Activated naive CD8-positive, alpha-beta T cell treated with anti-CD3 and anti-CD28 coated beads, Interleukin-2, amount 50 U/mL, for 24 hours (primary cell): ENCODE measurements at regions not wholly inside any gene's neighbourhood (a gene's known extent, or its start where the extent isn't known, plus 50 kb on each side); places are given as distances from the start of the nearest gene placed in this dataset.

ENCODE experiments used
- ATAC-seq: fragments of 150-1000 bp; cut with Tn5 transposase; one replicate; pipeline ENCODE4 v1.10.0; 2021
- DNase-seq: peaks from one replicate; pipeline ENCODE4 v3.0.0; 2021
- H3K27ac Mint-ChIP-seq: one replicate; pipeline ENCODE4 v1.8.0; 2021; ENCODE audit warnings: mild to moderate bottlenecking, mixed read lengths
- H3K27me3 Mint-ChIP-seq: one replicate; pipeline ENCODE4 v1.8.0; 2021; ENCODE audit warnings: mixed read lengths
- H3K36me3 Mint-ChIP-seq: one replicate; pipeline ENCODE4 v1.8.0; 2021; ENCODE audit warnings: low read depth, mixed read lengths
- H3K4me1 Mint-ChIP-seq: one replicate; pipeline ENCODE4 v1.8.0; 2021; ENCODE audit warnings: mixed read lengths
- H3K4me3 Mint-ChIP-seq: one replicate; pipeline ENCODE4 v1.8.0; 2021; ENCODE audit warnings: mild to moderate bottlenecking, moderate library complexity, mixed read lengths
- H3K9me3 Mint-ChIP-seq: one replicate; pipeline ENCODE4 v1.8.0; 2021; ENCODE audit warnings: mixed read lengths

GRCh38 chr12:93186131-93186530 lies 191.6 kb upstream of the NUDT4 start:
- no peak for DNase-seq

GRCh38 chr12:93186621-93187020 lies 191.1 kb upstream of the NUDT4 start:
- Mint-ChIP-seq H3K9me3 (no peaks in the 10 kb centered on the region), H3K27me3 (no peaks in the 10 kb centered on the region), H3K4me3 (no peak overlapping the region), H3K27ac (peak overlapping the region; percentile 18), H3K36me3 (peaks cover 3% of the 10 kb centered on the region), H3K4me1 (peaks cover 29% of the 10 kb centered on the region)
- DNase-seq (no peak), ATAC-seq (no peak)

More at GRCh38 chr12:93186131-93186530, 191.6 kb upstream of the NUDT4 start:
- no peak overlapping the region for H3K4me3 Mint-ChIP-seq
- peaks cover 3% of the 10 kb centered on the region for H3K36me3 Mint-ChIP-seq
- peaks cover 32% of the 10 kb centered on the region for H3K4me1 Mint-ChIP-seq
- peak overlapping the region; percentile 18 for H3K27ac Mint-ChIP-seq
- no peaks in the 10 kb centered on the region for H3K9me3 Mint-ChIP-seq
- H3K27me3 Mint-ChIP-seq, result no peaks in the 10 kb centered on the region
- ATAC-seq, result peak; percentile 85

- peaks cover 13% of the 10 kb centered on the region for H3K9me3 Mint-ChIP-seq
- H3K27ac Mint-ChIP-seq, result no peak overlapping the region
- ATAC-seq (no peak), DNase-seq (no peak)
- H3K27me3 Mint-ChIP-seq, result no peaks in the 10 kb centered on the region
- no peak overlapping the region for H3K4me3 Mint-ChIP-seq
- peaks cover 4% of the 10 kb centered on the region for H3K4me1 Mint-ChIP-seq
- H3K36me3 Mint-ChIP-seq, result peaks cover 3% of the 10 kb centered on the region
Measured at GRCh38 chr12:93191423-93191822, 186.3 kb upstream of the NUDT4 start.

GRCh38 chr12:93191956-93192355 lies 185.8 kb upstream of the NUDT4 start:
- ATAC-seq (no peak), DNase-seq (no peak)
- Mint-ChIP-seq H3K27ac (no peak overlapping the region), H3K4me3 (no peak overlapping the region), H3K9me3 (peaks cover 13% of the 10 kb centered on the region), H3K4me1 (no peaks in the 10 kb centered on the region), H3K36me3 (peaks cover 3% of the 10 kb centered on the region), H3K27me3 (no peaks in the 10 kb centered on the region)

GRCh38 chr12:93192878-93193277 lies 184.8 kb upstream of the NUDT4 start:
- ATAC-seq, result no peak
- DNase-seq, result no peak
- Mint-ChIP-seq H3K36me3 (peaks cover 3% of the 10 kb centered on the region), H3K9me3 (peaks cover 13% of the 10 kb centered on the region), H3K27me3 (no peaks in the 10 kb centered on the region), H3K4me1 (no peaks in the 10 kb centered on the region), H3K27ac (no peak overlapping the region), H3K4me3 (no peak overlapping the region)

- ATAC-seq (no peak), DNase-seq (no peak)
- Mint-ChIP-seq H3K36me3 (peaks cover 3% of the 10 kb centered on the region), H3K27me3 (peaks cover 5% of the 10 kb centered on the region), H3K4me1 (peaks cover 5% of the 10 kb centered on the region), H3K9me3 (peaks cover 13% of the 10 kb centered on the region), H3K27ac (no peak overlapping the region), H3K4me3 (no peak overlapping the region)
Measured at GRCh38 chr12:93195511-93195910, 182.2 kb upstream of the NUDT4 start.

- peaks cover 8% of the 10 kb centered on the region for H3K27me3 Mint-ChIP-seq
- no peak overlapping the region for H3K4me3 Mint-ChIP-seq
- H3K36me3 Mint-ChIP-seq, result peaks cover 3% of the 10 kb centered on the region
- H3K27ac Mint-ChIP-seq, result no peak overlapping the region
- H3K9me3 Mint-ChIP-seq, result peaks cover 13% of the 10 kb centered on the region
- no peak for DNase-seq
- ATAC-seq, result no peak
- peaks cover 8% of the 10 kb centered on the region for H3K4me1 Mint-ChIP-seq
Measured at GRCh38 chr12:93197067-93197593, 180.6 kb upstream of the NUDT4 start.

GRCh38 chr12:93198086-93198485 lies 179.6 kb upstream of the NUDT4 start:
- H3K4me3 Mint-ChIP-seq, result no peak overlapping the region
- H3K36me3 Mint-ChIP-seq, result peaks cover 3% of the 10 kb centered on the region
- ATAC-seq (no peak), DNase-seq (no peak)
- H3K27me3 Mint-ChIP-seq, result peaks cover 8% of the 10 kb centered on the region
- peaks cover 8% of the 10 kb centered on the region for H3K4me1 Mint-ChIP-seq
- peaks cover 10% of the 10 kb centered on the region for H3K9me3 Mint-ChIP-seq
- no peak overlapping the region for H3K27ac Mint-ChIP-seq

- H3K4me1 Mint-ChIP-seq, result peaks cover 8% of the 10 kb centered on the region
- DNase-seq (no peak), ATAC-seq (no peak)
- H3K4me3 Mint-ChIP-seq, result no peak overlapping the region
- H3K27ac Mint-ChIP-seq, result no peak overlapping the region
- H3K27me3 Mint-ChIP-seq, result peaks cover 8% of the 10 kb centered on the region
- no peaks in the 10 kb centered on the region for H3K36me3 Mint-ChIP-seq
- no peaks in the 10 kb centered on the region for H3K9me3 Mint-ChIP-seq
Measured at GRCh38 chr12:93199831-93200236, 177.9 kb upstream of the NUDT4 start.

GRCh38 chr12:93200291-93200917 lies 177.3 kb upstream of the NUDT4 start:
- Mint-ChIP-seq H3K4me3 (no peak overlapping the region), H3K27ac (no peak overlapping the region), H3K27me3 (peaks cover 8% of the 10 kb centered on the region), H3K36me3 (no peaks in the 10 kb centered on the region), H3K9me3 (no peaks in the 10 kb centered on the region), H3K4me1 (peaks cover 8% of the 10 kb centered on the region)
- DNase-seq (no peak), ATAC-seq (peak; percentile 69)

- peaks cover 8% of the 10 kb centered on the region for H3K4me1 Mint-ChIP-seq
- H3K9me3 Mint-ChIP-seq, result no peaks in the 10 kb centered on the region
- H3K27me3 Mint-ChIP-seq, result peaks cover 8% of the 10 kb centered on the region
- H3K4me3 Mint-ChIP-seq, result no peak overlapping the region
- DNase-seq, result no peak
- ATAC-seq, result no peak
- no peak overlapping the region for H3K27ac Mint-ChIP-seq
- H3K36me3 Mint-ChIP-seq, result no peaks in the 10 kb centered on the region
Measured at GRCh38 chr12:93201990-93202389, 175.7 kb upstream of the NUDT4 start.

GRCh38 chr12:93202688-93203087 lies 175.0 kb upstream of the NUDT4 start:
- H3K27me3 Mint-ChIP-seq, result peaks cover 8% of the 10 kb centered on the region
- H3K4me3 Mint-ChIP-seq, result no peak overlapping the region
- no peak overlapping the region for H3K27ac Mint-ChIP-seq
- ATAC-seq (no peak), DNase-seq (no peak)
- no peaks in the 10 kb centered on the region for H3K9me3 Mint-ChIP-seq
- H3K36me3 Mint-ChIP-seq, result no peaks in the 10 kb centered on the region
- H3K4me1 Mint-ChIP-seq, result peaks cover 8% of the 10 kb centered on the region

GRCh38 chr12:93203361-93203760 lies 174.4 kb upstream of the NUDT4 start:
- no peak overlapping the region for H3K27ac Mint-ChIP-seq
- H3K27me3 Mint-ChIP-seq, result peaks cover 8% of the 10 kb centered on the region
- no peak for DNase-seq
- H3K9me3 Mint-ChIP-seq, result no peaks in the 10 kb centered on the region
- H3K36me3 Mint-ChIP-seq, result no peaks in the 10 kb centered on the region
- no peak for ATAC-seq
- H3K4me3 Mint-ChIP-seq, result no peak overlapping the region
- H3K4me1 Mint-ChIP-seq, result peaks cover 8% of the 10 kb centered on the region

GRCh38 chr12:93204896-93205295 lies 172.8 kb upstream of the NUDT4 start:
- Mint-ChIP-seq H3K27ac (no peak overlapping the region), H3K9me3 (no peaks in the 10 kb centered on the region), H3K27me3 (peaks cover 4% of the 10 kb centered on the region), H3K36me3 (no peaks in the 10 kb centered on the region), H3K4me1 (peaks cover 8% of the 10 kb centered on the region), H3K4me3 (no peak overlapping the region)
- ATAC-seq, result no peak
- no peak for DNase-seq

- no peak for DNase-seq
- H3K27me3 Mint-ChIP-seq, result peaks cover 4% of the 10 kb centered on the region
- H3K4me1 Mint-ChIP-seq, result peaks cover 5% of the 10 kb centered on the region
- H3K9me3 Mint-ChIP-seq, result no peaks in the 10 kb centered on the region
- no peak overlapping the region for H3K4me3 Mint-ChIP-seq
- no peak for ATAC-seq
- H3K36me3 Mint-ChIP-seq, result no peaks in the 10 kb centered on the region
- no peak overlapping the region for H3K27ac Mint-ChIP-seq
Measured at GRCh38 chr12:93205361-93205760, 172.4 kb upstream of the NUDT4 start.

- no peak for ATAC-seq
- Mint-ChIP-seq H3K4me3 (no peak overlapping the region), H3K9me3 (no peaks in the 10 kb centered on the region), H3K27me3 (no peaks in the 10 kb centered on the region), H3K36me3 (no peaks in the 10 kb centered on the region), H3K27ac (no peak overlapping the region), H3K4me1 (no peaks in the 10 kb centered on the region)
- DNase-seq, result no peak
Measured at GRCh38 chr12:93208011-93208410, 169.7 kb upstream of the NUDT4 start.
